VCaP (cell line): ENCODE measurements at regions not wholly inside any gene's neighbourhood (a gene's known extent, or its start where the extent isn't known, plus 50 kb on each side); places are given as distances from the start of the nearest gene placed in this dataset.

Experiments used
- H3K27ac ChIP-seq: fragments of 450-650 bp; 2 replicates; pipeline ENCODE4 v1.5.1; 2017
- TF ChIP-seq, protein P1 (sequence below): fragments of 450-650 bp; conservative IDR thresholded peaks from 2 replicates; pipeline ENCODE4 v1.5.1; 2017; ENCODE audit warnings: mild to moderate bottlenecking, moderate library complexity

DNA sequence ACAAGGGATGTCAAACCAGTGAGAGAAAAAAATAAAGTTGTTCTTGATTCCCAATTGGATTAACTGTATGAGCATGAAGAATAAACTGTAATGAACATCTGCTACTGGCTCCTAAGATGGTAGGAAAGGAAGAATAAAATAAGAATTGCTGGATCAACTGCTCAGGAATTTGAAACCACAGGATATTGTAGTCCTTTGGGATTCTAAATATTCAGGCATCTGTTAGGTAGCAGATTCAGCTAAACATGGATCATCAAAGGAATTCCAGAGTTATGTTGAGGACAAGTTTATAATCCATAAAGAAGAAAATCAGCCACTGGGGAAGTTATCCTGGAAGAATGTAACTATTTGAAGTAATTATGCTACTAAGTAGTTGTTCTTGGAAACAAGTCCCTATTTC is 65.8 kb downstream of the ISL1 start:
- TF ChIP-seq, protein P1, sequence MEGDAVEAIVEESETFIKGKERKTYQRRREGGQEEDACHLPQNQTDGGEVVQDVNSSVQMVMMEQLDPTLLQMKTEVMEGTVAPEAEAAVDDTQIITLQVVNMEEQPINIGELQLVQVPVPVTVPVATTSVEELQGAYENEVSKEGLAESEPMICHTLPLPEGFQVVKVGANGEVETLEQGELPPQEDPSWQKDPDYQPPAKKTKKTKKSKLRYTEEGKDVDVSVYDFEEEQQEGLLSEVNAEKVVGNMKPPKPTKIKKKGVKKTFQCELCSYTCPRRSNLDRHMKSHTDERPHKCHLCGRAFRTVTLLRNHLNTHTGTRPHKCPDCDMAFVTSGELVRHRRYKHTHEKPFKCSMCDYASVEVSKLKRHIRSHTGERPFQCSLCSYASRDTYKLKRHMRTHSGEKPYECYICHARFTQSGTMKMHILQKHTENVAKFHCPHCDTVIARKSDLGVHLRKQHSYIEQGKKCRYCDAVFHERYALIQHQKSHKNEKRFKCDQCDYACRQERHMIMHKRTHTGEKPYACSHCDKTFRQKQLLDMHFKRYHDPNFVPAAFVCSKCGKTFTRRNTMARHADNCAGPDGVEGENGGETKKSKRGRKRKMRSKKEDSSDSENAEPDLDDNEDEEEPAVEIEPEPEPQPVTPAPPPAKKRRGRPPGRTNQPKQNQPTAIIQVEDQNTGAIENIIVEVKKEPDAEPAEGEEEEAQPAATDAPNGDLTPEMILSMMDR = no peak
- no peak overlapping the region for H3K27ac ChIP-seq

DNA sequence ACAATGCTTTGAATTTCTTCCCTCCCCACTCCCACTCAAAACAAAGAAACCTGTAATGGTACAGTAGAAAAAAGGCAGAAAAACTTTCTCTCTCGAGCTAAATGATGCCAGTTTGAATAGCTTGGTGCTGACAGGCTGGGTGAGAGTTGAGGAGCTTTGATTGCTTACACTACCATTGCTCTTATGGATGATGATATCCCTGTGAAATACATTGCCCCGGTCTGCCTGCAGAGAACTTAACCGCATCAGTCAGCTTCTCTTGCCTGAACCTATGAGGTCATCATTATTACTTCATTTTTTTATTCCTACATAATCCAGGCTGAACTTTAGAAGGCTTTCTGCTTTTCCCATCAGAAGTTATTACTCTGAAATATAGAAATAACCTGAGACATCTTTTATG is 69.3 kb downstream of the ISL1 start:
- TF ChIP-seq, protein P1 = no peak
- H3K27ac ChIP-seq = no peak overlapping the region

DNA sequence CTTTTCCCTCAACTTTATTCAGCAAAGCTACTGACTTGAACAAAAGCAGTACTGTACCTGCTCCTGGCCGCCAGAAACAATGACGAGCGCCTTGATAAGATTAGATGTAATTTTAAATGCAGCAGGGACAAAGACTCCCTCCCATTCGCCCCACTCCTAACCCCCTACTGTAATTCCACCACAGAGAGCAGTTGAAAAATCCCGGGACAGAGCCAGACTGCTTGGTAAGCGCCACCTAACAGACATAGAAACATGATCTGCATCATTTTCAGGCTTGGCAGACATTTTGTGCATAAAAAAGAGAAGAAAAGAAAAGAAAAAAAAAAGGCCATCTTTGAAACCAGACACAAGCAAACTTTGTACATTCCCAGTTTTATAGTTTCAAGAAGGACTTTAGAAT is 81.9 kb downstream of the ISL1 start:
- H3K27ac ChIP-seq = no peak overlapping the region
- TF ChIP-seq, protein P1 = no peak

DNA sequence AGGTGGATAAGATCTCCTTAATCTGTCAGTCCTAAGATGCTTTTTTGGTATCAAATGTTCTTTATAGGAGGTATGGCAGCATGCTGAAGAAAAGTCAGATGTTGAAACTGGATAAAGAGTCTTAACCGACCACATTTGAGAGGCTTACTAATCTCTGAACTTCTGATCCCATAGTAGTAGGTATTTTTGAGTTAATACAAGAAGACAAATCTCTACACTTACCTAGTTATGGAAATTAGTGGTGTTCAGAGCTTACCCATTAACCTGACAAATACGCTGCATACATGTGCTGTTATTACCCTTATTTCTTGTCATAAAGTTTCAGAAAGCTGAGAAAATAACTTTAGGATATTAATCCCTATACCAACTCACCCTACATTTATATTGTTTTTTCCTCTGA is 83.0 kb downstream of the ISL1 start:
- H3K27ac ChIP-seq = no peak overlapping the region
- TF ChIP-seq, protein P1 = no peak

DNA sequence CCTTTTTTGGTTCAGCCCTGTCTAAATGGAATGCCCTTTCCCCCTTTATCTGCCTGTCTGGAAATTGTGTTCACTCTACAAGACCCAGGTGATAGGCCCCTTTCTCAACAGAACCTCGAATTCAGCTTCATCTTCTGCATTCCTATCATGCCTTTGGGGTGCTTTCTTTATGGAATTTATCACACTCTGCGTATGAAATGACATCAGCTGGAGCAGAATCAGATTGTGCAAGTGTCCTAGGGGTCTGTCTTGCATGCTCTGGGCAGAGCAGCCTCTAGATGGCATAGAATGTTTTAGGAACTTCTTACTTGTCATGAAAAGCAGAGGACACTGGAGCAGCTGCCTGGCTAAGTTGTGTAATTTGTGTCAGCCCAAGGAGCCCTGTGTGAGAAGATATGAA is 84.9 kb downstream of the ISL1 start:
- TF ChIP-seq, protein P1 = no peak
- H3K27ac ChIP-seq = no peak overlapping the region

DNA sequence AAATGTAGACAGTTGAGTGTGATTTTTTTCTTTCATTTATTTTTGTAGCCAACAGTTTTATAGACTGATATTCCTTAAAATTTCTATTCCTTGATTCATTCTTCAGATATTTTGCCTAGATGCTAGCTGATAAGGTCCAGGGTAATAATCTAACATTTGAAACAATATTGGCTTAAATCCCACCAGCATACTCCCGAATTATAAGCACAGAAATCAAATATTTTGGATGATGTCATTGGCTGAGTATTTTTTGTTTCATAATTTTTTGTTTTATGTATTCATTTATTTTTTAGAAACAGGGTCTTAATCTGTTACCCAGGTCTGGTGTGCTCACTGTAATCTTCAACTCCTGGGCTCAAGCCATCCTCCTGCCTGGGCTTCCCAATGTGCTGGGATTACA is 88.4 kb downstream of the ISL1 start:
- TF ChIP-seq, protein P1 = no peak
- no peak overlapping the region for H3K27ac ChIP-seq

DNA sequence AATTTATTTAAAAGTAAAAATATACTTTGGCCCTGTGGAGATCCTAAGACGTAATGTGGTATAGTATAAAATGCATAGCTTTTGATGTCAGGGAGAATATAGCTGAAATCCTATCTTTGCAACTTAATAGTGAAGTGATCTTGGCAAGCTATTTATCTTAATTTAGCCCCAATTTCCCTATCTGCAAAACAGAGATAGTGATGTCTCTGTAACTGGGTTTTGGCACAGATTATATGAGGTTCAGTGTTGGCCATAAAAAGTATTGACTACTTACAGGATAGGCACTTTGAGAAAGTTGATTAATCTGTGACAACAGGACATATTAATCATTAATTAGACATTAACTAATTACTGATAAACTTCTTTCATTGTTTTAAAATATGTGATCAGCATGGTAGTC is 89.2 kb downstream of the ISL1 start:
- no peak overlapping the region for H3K27ac ChIP-seq
- TF ChIP-seq, protein P1 = no peak

DNA sequence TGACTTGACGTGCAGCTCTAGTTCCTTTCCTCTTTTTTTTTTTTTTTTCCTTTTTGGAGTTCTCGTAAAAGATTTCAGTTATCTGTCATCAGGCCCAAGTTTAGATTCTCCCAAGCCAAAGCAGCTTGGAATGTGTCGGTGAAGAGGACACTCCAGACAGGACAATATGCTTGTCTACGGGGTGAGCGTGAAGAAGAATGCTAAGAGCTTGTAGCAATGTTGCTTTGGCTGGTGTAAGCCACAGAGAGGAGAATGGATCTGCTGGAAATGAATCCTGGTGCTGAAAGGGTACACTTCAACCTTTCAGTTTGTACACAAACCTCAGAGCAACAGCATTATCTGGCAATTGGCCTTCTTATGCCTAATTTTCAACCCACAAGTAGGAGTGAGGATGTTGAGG is 92.4 kb downstream of the ISL1 start:
- TF ChIP-seq, protein P1 = no peak
- no peak overlapping the region for H3K27ac ChIP-seq
